Stimulated activated CD8-positive, alpha-beta memory T cell treated with anti-CD3 and anti-CD28 coated beads, Interleukin-4, amount 100 ng/mL, for 48 hours (primary cell): ENCODE measurements at regions not wholly inside any gene's neighbourhood (a gene's known extent, or its start where the extent isn't known, plus 50 kb on each side); places are given as distances from the start of the nearest gene placed in this dataset.

Experiments used
- DNase-seq: peaks from one replicate; pipeline ENCODE4 v3.0.0-alpha.2; 2020

DNA sequence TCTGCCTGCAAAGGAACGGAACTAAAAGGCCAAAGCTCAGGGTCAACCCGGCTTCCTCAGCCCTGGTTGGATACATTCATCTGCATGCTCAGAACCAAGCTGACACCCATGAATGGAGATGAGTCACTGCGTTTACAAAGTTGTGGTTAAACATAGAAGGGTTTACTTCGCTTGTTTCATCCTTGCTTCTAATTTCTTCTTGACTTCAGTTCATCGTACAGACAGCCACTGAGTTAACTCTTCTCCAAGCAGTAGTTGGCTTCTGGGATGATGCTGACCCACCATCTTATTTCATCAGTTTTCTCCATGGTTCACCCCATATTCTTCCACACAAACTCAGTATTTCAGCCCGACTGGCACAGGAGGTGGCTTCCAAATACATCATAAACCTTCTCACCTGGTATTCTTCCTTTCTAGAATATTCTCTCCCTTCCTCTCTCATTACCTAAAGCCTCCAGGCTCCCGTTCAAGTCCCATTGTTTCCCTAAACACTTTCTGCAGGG, 166.3 kb upstream of the RNF32 start:
- no peak for DNase-seq

DNA sequence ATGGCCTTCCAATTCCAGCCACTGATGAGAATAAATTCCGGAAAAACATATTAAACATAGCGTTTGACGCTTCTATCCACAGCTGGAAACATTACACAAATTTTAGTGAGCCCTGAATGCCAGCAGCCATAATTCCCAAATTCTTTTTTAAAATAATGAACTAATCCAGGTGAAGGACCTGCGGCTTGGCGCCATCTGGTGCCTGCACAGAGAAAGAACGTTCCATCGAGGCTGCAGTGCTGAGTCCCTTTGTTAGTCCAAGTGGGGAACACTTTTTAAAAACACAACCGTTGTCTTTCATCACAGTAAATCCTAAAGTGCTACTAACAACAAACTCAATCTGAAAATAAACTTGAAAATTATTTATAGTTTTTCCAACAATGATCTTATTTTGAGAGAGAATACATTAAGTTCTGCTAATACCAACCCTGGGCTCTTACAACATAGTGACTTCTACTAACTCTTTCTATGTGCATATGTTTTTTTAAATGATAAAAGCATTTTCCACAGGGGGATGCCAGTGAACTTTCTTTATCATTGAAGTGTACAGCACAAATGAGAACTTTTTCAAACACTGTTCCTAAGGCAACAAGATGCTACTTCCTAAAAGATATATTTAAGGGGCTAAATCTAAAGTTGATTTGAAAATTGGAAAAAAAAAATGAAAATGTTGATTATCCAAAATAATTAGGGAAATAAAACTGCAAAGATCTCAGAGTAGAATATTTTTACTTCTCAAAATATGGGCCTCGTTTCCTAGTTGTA, 166.9 kb upstream of the RNF32 start:
- peak; percentile 55 for DNase-seq

DNA sequence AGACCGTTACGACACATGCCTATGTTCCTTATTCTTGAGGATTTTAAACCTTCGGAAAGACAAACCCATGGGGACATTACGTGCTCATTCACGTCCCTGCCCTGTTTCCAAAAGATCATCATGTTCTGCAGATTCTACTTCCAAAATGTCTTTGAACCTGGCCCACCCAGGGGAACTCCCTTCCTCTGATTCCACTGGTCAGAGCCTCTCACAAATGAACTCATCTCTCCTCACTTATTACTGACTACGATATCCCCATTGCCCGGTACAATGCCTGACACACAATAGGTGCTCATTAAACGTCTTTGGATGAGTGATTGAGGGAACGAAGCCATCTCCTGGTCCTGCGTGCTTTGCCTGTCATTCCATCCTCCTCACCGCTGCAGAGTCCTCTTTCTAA, 168.3 kb upstream of the RNF32 start:
- DNase-seq = no peak

GRCh38 chr7:156470399-156471320, 169.9 kb upstream of the RNF32 start:
- no peak for DNase-seq

GRCh38 chr7:156466955-156467625, 173.5 kb upstream of the RNF32 start:
- no peak for DNase-seq

GRCh38 chr7:156466272-156466671, 174.3 kb upstream of the RNF32 start:
- DNase-seq = no peak

- no peak for DNase-seq
Observed at GRCh38 chr7:156465186-156465585, 175.4 kb upstream of the RNF32 start.

- DNase-seq = no peak
Observed at GRCh38 chr7:156464339-156464738, 176.2 kb upstream of the RNF32 start.

GRCh38 chr7:156463280-156463679, 177.3 kb upstream of the RNF32 start:
- DNase-seq = no peak

- no peak for DNase-seq
Observed at GRCh38 chr7:156461881-156462665, 178.5 kb upstream of the RNF32 start.

- no peak for DNase-seq
Observed at GRCh38 chr7:156460858-156461627, 179.5 kb upstream of the RNF32 start.

- DNase-seq = no peak
Observed at GRCh38 chr7:156459582-156459981, 181.0 kb upstream of the RNF32 start.

DNA sequence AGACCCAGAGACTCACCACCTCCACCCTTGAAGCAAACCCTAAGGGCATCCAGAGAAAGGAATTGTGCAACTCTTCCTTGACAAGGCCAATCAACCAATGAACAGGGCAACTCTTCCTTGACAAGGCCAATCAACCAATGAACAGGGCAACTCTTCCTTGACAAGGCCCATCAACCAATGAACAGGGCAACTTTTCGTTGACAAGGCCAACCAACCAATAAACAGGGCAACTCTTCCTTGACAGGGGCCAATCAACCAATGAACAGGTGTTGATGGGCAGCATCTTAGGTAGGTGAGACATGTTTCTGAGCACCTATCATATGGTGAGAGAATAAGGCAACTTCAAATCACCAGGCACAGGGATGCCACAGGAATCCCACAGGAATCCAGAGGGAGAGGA, 181.5 kb upstream of the RNF32 start:
- DNase-seq = no peak

GRCh38 chr7:156458011-156458410, 182.6 kb upstream of the RNF32 start:
- no peak for DNase-seq

DNA sequence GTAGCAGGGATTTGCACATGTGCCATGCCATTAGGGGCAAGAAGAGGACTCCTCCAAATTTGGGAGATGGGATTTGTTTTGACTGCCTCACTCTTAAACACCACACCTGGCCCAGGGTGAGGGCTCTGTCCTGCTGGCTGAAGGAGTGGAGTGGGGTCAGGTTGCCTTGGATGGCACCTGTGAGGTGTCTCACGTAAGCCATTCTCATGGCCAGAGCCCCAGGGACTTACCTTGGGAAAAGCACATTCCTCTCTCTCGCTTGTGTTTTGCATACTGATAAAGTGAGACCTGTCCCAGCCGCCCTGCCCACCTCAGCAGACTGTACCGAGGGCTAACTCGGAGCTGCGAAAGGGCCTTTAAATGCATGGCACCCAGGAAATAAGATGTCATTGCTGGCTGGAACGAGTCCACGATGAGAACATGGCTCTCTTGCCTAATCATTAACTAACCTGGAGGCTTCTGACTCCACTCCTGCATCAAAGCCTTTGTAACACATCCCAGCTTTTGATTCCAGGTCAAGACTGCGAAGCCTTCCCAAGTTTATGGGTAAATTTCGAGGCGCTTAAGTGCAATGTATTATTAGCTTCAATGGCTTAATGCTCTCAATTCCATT, 184.0 kb upstream of the RNF32 start:
- DNase-seq = no peak

GRCh38 chr7:156456032-156456431, 184.5 kb upstream of the RNF32 start:
- no peak for DNase-seq

DNA sequence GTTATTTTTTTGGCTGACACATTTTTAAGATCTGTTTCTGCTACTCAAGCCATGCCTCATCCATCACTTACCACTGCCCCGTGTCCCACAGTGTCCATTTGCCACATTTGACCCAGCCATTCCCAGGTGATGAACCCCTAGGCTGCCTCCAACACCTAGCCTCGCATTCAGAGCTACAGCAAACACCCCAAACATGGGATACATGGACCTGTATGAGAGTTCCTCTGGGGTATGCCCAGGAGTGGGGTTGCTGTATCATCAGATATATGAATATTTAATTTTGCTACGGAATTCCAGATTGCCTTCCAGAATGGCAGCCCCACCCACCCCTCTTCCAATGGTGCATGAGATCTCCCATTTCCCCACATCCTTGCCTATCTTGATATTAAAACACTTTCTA, 190.1 kb upstream of the RNF32 start:
- no peak for DNase-seq

DNA sequence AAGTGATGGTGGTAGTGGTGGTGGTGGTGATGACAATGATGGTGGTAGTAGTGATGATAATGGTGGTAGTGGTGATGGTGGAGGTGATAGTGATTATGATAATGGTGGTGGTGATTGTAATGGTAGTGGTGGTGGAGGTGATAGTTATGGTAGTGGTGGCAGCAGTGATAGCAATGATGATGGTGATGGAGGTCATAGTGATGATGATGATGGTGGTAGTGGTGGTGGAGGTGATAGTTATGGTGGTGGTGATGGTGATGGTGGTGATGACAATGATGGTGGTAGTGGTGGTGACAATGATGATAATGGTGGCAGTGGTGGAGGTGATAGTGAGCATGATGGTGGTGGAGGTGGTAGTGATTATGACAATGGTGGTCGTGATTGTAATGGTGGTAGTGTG, 191.7 kb upstream of the RNF32 start:
- no peak for DNase-seq

- no peak for DNase-seq
Observed at GRCh38 chr7:156446990-156447389, 193.6 kb upstream of the RNF32 start.

- no peak for DNase-seq
Observed at GRCh38 chr7:156445997-156446761, 194.4 kb upstream of the RNF32 start.
